ENCODE measurements at regions not wholly inside any gene's neighbourhood (a gene's known extent, or its start where the extent isn't known, plus 50 kb on each side); places are given as distances from the start of the nearest gene placed in this dataset.

DNA sequence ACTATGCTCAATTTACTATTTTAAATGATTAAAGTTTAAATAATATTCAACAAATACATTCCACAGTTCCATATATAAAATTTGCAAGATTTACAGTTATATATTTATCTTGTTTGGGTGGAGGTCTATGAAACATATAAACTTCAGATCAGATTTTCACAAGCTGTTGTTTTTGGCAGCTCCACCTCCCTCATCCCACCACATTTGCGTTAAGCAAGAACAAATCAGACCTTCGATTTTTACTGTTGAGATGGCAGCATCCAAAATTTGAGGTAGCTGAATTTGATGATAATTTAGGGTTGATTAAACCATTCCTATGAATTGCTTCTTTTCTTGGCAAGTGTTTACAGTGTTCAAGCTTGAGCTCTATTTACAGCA lies 986.4 kb downstream of the REEP3 start:
- no peak for TF ChIP-seq ESRRG (CRISPR knock-in tag; IDR thresholded peaks at IDR 0.05)
- TF ChIP-seq, protein P1, sequence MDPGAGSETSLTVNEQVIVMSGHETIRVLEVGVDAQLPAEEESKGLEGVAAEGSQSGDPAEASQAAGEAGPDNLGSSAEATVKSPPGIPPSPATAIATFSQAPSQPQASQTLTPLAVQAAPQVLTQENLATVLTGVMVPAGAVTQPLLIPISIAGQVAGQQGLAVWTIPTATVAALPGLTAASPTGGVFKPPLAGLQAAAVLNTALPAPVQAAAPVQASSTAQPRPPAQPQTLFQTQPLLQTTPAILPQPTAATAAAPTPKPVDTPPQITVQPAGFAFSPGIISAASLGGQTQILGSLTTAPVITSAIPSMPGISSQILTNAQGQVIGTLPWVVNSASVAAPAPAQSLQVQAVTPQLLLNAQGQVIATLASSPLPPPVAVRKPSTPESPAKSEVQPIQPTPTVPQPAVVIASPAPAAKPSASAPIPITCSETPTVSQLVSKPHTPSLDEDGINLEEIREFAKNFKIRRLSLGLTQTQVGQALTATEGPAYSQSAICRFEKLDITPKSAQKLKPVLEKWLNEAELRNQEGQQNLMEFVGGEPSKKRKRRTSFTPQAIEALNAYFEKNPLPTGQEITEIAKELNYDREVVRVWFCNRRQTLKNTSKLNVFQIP (CRISPR knock-in tag; IDR thresholded peaks at IDR 0.05; ENCODE audit: borderline replicate concordance, low read depth) = no peak
